ENCODE measurements at regions not wholly inside any gene's neighbourhood (a gene's known extent, or its start where the extent isn't known, plus 50 kb on each side); places are given as distances from the start of the nearest gene placed in this dataset.

DNA sequence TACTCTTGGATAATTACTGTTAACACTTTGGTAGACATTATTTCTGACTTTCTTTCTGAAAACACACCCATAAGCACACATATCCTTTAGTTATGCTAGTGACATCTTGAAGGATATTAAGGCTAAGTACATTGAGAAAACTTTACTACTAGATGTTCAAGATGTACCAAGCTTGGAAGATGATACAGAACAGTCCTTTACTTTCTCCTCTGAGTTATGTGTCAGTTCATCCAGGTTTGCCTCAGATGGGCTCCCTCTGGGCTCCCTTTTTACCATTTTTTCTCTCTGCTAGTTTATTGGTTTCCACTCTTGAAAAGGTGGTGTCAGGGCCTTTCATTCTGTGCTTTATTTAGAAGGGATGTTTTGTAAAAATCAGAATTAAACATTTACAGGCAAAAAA is 172.3 kb downstream of the S1PR1 start:
- H3K9ac ChIP-seq (replicated peaks; ENCODE audit: extremely low read depth, insufficient read depth, low read length), result peak overlapping the region; percentile 53
- intact Hi-C loops (cut with micrococcal nuclease) (no loop called here), dilution Hi-C loops (cut with MboI; ENCODE audit: extremely low pct_ligation_motif_present, low sequenced_read_pairs) (no loop called here)
- H3K4me2 ChIP-seq (ENCODE audit: insufficient read depth, low read length), result peak overlapping the region; percentile 81
- peak overlapping the region; percentile 70 for H2AFZ ChIP-seq (ENCODE audit: low read depth, low read length)
- H3K4me3 ChIP-seq (replicated peaks in 1 of 3; ENCODE audit: insufficient read depth in 1 of 3, low read depth in 1 of 3, low read length in 3 of 3), result peak overlapping the region in 1 of 3 experiments; percentile 33
- CTCF ChIA-PET, result interaction anchor here (1.0 kb wide), 1 partner anchor 35 kb away, joined by 3 read pairs; no protein-coding TSS in a partner anchor
- FAIRE-seq (no peak), DNase-seq (ENCODE audit: low read depth, low spot score) (peak; percentile 7)
- TF ChIP-seq, protein P1, sequence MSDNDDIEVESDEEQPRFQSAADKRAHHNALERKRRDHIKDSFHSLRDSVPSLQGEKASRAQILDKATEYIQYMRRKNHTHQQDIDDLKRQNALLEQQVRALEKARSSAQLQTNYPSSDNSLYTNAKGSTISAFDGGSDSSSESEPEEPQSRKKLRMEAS (IDR thresholded peaks at IDR 0.05; ENCODE audit: insufficient read depth, insufficient read length), result no peak
- TF ChIP-seq JUN (IDR thresholded peaks at IDR 0.05; ENCODE audit: borderline replicate concordance, insufficient read depth, insufficient read length, low read depth), result no peak
- no peak for TF ChIP-seq GATA2 (IDR thresholded peaks at IDR 0.05; ENCODE audit: insufficient read depth, insufficient read length, low read depth, low read length)
- no peak for TF ChIP-seq POLR2A (IDR thresholded peaks at IDR 0.05; ENCODE audit: low read depth, low read length)
- TF ChIP-seq CTCF (IDR thresholded peaks at IDR 0.05; ENCODE audit: extremely low read depth in 1 of 2, insufficient read depth in 1 of 2, low read depth in 1 of 2, low read length in 2 of 2), result no peak
- no peak for TF ChIP-seq MYC (IDR thresholded peaks at IDR 0.05; ENCODE audit: low read depth, low read length)
- TF ChIP-seq FOS (IDR thresholded peaks at IDR 0.05; ENCODE audit: borderline replicate concordance, insufficient read depth, low read length), result no peak
- TF ChIP-seq EZH2 (IDR thresholded peaks at IDR 0.05; ENCODE audit: borderline replicate concordance, low read depth, low read length, severe bottlenecking), result no peak
- no peaks in the 10 kb centered on the region for H4K20me1 ChIP-seq (replicated peaks; ENCODE audit: control insufficient read depth, extremely low read depth, insufficient read depth, low read length)
- peaks cover 19% of the 10 kb centered on the region for H3K4me1 ChIP-seq (ENCODE audit: control insufficient read depth, extremely low read depth, insufficient read depth, low read length)
- no peaks in the 10 kb centered on the region for H3K9me1 ChIP-seq (replicated peaks; ENCODE audit: control insufficient read depth, extremely low read depth, insufficient read depth, low read length)
- BruUV-seq (replicated peaks), result no TSS peak
- POLR2A ChIA-PET, result no interaction called here
- no peaks in the 10 kb centered on the region for H3K9me3 ChIP-seq (replicated peaks; ENCODE audit: control insufficient read depth, insufficient read depth, low read length)
- H3K36me3 ChIP-seq (ENCODE audit: control insufficient read depth in 2 of 2, extremely low read depth in 1 of 2, insufficient read depth in 2 of 2, low read length in 2 of 2), result no peaks in the 10 kb centered on the region
- no peaks in the 10 kb centered on the region for H3K27me3 ChIP-seq (ENCODE audit: control insufficient read depth in 2 of 2, insufficient read depth in 2 of 2, low read length in 2 of 2)
- peak overlapping the region; percentile 69 for H3K27ac ChIP-seq (ENCODE audit: insufficient read depth, low read depth, low read length)
- no peaks in the 10 kb centered on the region for H3K79me2 ChIP-seq (ENCODE audit: control insufficient read depth, insufficient read depth, low read length)
